Activated CD4-positive, alpha-beta T cell treated with anti-CD3 and anti-CD28 coated beads for 24 hours (primary cell): ENCODE measurements at regions not wholly inside any gene's neighbourhood (a gene's known extent, or its start where the extent isn't known, plus 50 kb on each side); places are given as distances from the start of the nearest gene placed in this dataset.
"Not testable (repeated sequence)": the region's sequence is repeated elsewhere in the genome, so short reads cannot be mapped to it uniquely, and the experiment has no call there.

Experiments
- DNase-seq, 2 donors: peaks; one replicate each; pipeline ENCODE4 v3.0.0-alpha.2; 2020; ENCODE audit warnings: low read depth in 2 of 2

GRCh38 chr7:35853194-35853593, 52.3 kb downstream of the SEPTIN7 start:
- DNase-seq, result not testable (repeated sequence)

GRCh38 chr7:35854311-35854710, 53.5 kb downstream of the SEPTIN7 start:
- no peak for DNase-seq

GRCh38 chr7:35856175-35856574, 55.3 kb downstream of the SEPTIN7 start:
- DNase-seq, result no peak

- DNase-seq, result no peak
Measured at GRCh38 chr7:35860664-35861063, 59.8 kb downstream of the SEPTIN7 start.

GRCh38 chr7:35865287-35865686, 64.4 kb downstream of the SEPTIN7 start:
- no peak for DNase-seq

GRCh38 chr7:35866186-35866585, 65.3 kb downstream of the SEPTIN7 start:
- DNase-seq, result no peak

- not testable (repeated sequence) for DNase-seq
Measured at GRCh38 chr7:35869117-35869516, 68.3 kb downstream of the SEPTIN7 start.

GRCh38 chr7:35869810-35870209, 69.0 kb downstream of the SEPTIN7 start:
- DNase-seq, result no peak

- DNase-seq, result no peak
Measured at GRCh38 chr7:35871856-35872255, 71.0 kb downstream of the SEPTIN7 start.

GRCh38 chr7:35874886-35875285, 74.0 kb downstream of the SEPTIN7 start:
- no peak for DNase-seq

- no peak for DNase-seq
Measured at GRCh38 chr7:35875292-35875691, 74.4 kb downstream of the SEPTIN7 start.

GRCh38 chr7:35878351-35878750, 77.5 kb downstream of the SEPTIN7 start:
- DNase-seq, result no peak

- DNase-seq, result not testable (repeated sequence)
Measured at GRCh38 chr7:35887430-35887829, 86.6 kb downstream of the SEPTIN7 start.

GRCh38 chr7:35889001-35889400, 88.1 kb downstream of the SEPTIN7 start:
- no peak for DNase-seq

GRCh38 chr7:35889870-35890269, 89.0 kb downstream of the SEPTIN7 start:
- no peak for DNase-seq

- DNase-seq, result no peak
Measured at GRCh38 chr7:35891004-35891830, 90.4 kb downstream of the SEPTIN7 start.

GRCh38 chr7:35893649-35894048, 92.8 kb downstream of the SEPTIN7 start:
- DNase-seq, result no peak

- no peak for DNase-seq
Measured at GRCh38 chr7:35894721-35895120, 93.9 kb downstream of the SEPTIN7 start.

- no peak for DNase-seq
Measured at GRCh38 chr7:35900651-35901050, 99.8 kb downstream of the SEPTIN7 start.

- DNase-seq, result no peak
Measured at GRCh38 chr7:35905555-35905954, 104.7 kb downstream of the SEPTIN7 start.

GRCh38 chr7:35906191-35906908, 105.5 kb downstream of the SEPTIN7 start:
- DNase-seq, result peak; percentile 23 to 60

GRCh38 chr7:35908331-35909216, 107.7 kb downstream of the SEPTIN7 start:
- DNase-seq, result no peak
